Mesodermal cell (in vitro differentiated cells): ENCODE measurements at regions not wholly inside any gene's neighbourhood (a gene's known extent, or its start where the extent isn't known, plus 50 kb on each side); places are given as distances from the start of the nearest gene placed in this dataset.

Source experiments
- H3K27ac ChIP-seq: 2 replicates; pipeline ENCODE4 v1.7.0; 2013; ENCODE audit warnings: mild to moderate bottlenecking, low read depth, low read length, moderate library complexity; ENCODE audit not compliant: severe bottlenecking
- H3K36me3 ChIP-seq: 2 replicates; pipeline ENCODE4 v1.7.1; 2013; ENCODE audit warnings: mild to moderate bottlenecking, low read length, moderate library complexity; ENCODE audit not compliant: control insufficient read depth, insufficient read depth
- H3K4me1 ChIP-seq: one replicate; pipeline ENCODE4 v1.7.1; 2013; ENCODE audit warnings: mild to moderate bottlenecking, low read length; ENCODE audit not compliant: insufficient read depth, control insufficient read depth, poor library complexity, severe bottlenecking
- H3K4me3 ChIP-seq: 2 replicates; pipeline ENCODE4 v1.7.0; 2013; ENCODE audit warnings: low read length, control low read depth, mild to moderate bottlenecking; ENCODE audit not compliant: insufficient read depth, poor library complexity, severe bottlenecking; ENCODE audit errors: extremely low read depth
- H3K9me3 ChIP-seq: 2 replicates; pipeline ENCODE4 v1.7.1; 2013; ENCODE audit warnings: mild to moderate bottlenecking, low read length, moderate library complexity; ENCODE audit not compliant: control insufficient read depth
- WGBS, 2 experiments: methylation state at CpG; one replicate each; pipeline ENCODE4 v1.1.5; 2013; ENCODE audit warnings: missing lambda C conversion rate in 2 of 2; ENCODE audit not compliant: insufficient coverage in 2 of 2; 5-methylcytosine and 5-hydroxymethylcytosine counted together

- H3K36me3 ChIP-seq: no peaks in the 10 kb centered on the region
- 95 to 100% methylated on average over 4 to 5 of the region's 5 CpGs for WGBS, 2 experiments
- peaks cover 35% of the 10 kb centered on the region for H3K4me1 ChIP-seq
- H3K4me3 ChIP-seq: no peak overlapping the region
- H3K27ac ChIP-seq: peak overlapping the region; percentile 82
- H3K9me3 ChIP-seq: no peaks in the 10 kb centered on the region
Observed at GRCh38 chr1:115425442-115425841, 87.4 kb upstream of the NGF start.

- Histone ChIP-seq H3K36me3 (no peaks in the 10 kb centered on the region), H3K4me1 (peaks cover 20% of the 10 kb centered on the region), H3K4me3 (no peak overlapping the region), H3K9me3 (no peaks in the 10 kb centered on the region), H3K27ac (no peak overlapping the region)
- WGBS, 2 experiments: 79 to 87% methylated on average over 4 of the region's 5 CpGs
Observed at GRCh38 chr1:115423776-115424175, 85.7 kb upstream of the NGF start.

GRCh38 chr1:115419571-115419970 is 81.5 kb upstream of the NGF start:
- peaks cover 9% of the 10 kb centered on the region for H3K4me1 ChIP-seq
- H3K27ac ChIP-seq: no peak overlapping the region

DNA sequence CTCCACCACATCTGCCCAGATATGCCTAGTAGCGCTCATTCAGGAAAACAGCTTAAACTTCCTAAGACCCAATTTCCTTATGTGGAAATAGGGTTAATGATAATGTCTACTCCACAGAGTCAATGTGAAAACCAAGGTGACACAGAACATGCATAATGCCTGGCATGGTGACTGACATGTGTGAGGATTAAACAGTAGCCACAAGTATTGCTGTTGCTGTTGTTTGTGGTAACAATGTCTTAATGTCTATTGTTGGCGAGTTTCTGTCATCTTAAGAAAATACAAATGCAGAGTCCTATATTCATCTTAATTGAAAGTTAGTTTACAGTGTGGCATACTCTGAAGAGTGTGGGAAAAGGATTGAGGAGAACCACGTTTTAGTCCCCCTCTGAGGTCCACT is 75.6 kb upstream of the NGF start:
- 100% methylated on average over 1 of the region's 3 CpGs for WGBS, 2 experiments

More at GRCh38 chr1:115419571-115419970, 81.5 kb upstream of the NGF start:
- Histone ChIP-seq H3K9me3 (no peaks in the 10 kb centered on the region), H3K4me3 (no peak overlapping the region), H3K36me3 (no peaks in the 10 kb centered on the region)
- WGBS, 2 experiments: 100% methylated on average over 2 of the region's 3 CpGs; no CpG with 5 or more reads in 1 of the 2 experiments

GRCh38 chr1:115413208-115413607 is 75.2 kb upstream of the NGF start:
- no peaks in the 10 kb centered on the region for H3K4me1 ChIP-seq
- no peaks in the 10 kb centered on the region for H3K9me3 ChIP-seq
- no peaks in the 10 kb centered on the region for H3K36me3 ChIP-seq
- H3K4me3 ChIP-seq: no peak overlapping the region
- 80% methylated on average over 2 to 3 of the region's 3 CpGs for WGBS, 2 experiments
- H3K27ac ChIP-seq: no peak overlapping the region

More for the DNA sequence above, 75.6 kb upstream of the NGF start:
- no peak overlapping the region for H3K27ac ChIP-seq
- H3K9me3 ChIP-seq: no peaks in the 10 kb centered on the region
- H3K4me1 ChIP-seq: no peaks in the 10 kb centered on the region
- no peaks in the 10 kb centered on the region for H3K36me3 ChIP-seq
- H3K4me3 ChIP-seq: no peak overlapping the region

DNA sequence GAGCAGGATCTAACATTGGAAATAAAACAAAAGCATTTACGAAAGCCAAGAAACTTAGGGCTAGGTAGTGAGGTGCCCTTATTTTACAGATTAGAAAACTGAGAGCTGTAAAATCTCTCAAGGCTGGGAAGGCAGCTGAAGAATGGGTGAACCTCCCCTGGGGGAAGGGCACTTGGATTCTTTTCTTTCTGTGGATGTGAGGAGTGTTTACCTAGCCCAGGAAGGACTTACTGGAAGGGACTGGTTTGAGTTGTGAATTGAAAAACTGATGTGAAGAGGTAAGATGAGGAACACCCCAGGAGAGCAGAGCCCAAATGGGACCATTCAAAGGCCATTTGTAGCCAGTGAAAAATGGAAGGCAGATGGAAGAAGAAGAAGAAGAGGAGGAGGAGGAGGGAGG is 74.7 kb upstream of the NGF start:
- no peaks in the 10 kb centered on the region for H3K36me3 ChIP-seq
- no peak overlapping the region for H3K27ac ChIP-seq
- no peak overlapping the region for H3K4me3 ChIP-seq
- no peaks in the 10 kb centered on the region for H3K4me1 ChIP-seq
- H3K9me3 ChIP-seq: no peaks in the 10 kb centered on the region
- WGBS, 2 experiments: 80 to 100% methylated on average over 1 of the region's 1 CpG

DNA sequence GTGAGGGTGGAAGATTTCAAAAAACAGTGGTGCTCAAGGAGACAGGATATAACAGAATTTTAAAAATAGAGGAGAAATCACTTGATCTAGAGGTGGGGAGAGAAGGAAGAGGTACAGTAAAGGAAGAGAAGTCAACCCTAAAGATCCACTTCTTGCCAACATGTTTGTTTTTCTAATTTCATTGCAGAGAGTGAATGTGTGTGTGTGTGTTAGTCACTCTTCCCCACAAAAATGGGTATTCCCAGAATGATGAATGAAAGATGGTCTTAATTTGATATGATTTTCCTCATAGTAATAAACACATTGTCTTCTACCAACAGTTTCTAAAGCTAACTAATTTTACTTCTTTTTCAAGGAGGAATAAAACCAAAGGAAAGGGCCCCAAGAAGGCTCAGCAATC is 74.2 kb upstream of the NGF start:
- Histone ChIP-seq H3K9me3 (no peaks in the 10 kb centered on the region), H3K4me3 (no peak overlapping the region), H3K36me3 (no peaks in the 10 kb centered on the region), H3K27ac (no peak overlapping the region), H3K4me1 (no peaks in the 10 kb centered on the region)

DNA sequence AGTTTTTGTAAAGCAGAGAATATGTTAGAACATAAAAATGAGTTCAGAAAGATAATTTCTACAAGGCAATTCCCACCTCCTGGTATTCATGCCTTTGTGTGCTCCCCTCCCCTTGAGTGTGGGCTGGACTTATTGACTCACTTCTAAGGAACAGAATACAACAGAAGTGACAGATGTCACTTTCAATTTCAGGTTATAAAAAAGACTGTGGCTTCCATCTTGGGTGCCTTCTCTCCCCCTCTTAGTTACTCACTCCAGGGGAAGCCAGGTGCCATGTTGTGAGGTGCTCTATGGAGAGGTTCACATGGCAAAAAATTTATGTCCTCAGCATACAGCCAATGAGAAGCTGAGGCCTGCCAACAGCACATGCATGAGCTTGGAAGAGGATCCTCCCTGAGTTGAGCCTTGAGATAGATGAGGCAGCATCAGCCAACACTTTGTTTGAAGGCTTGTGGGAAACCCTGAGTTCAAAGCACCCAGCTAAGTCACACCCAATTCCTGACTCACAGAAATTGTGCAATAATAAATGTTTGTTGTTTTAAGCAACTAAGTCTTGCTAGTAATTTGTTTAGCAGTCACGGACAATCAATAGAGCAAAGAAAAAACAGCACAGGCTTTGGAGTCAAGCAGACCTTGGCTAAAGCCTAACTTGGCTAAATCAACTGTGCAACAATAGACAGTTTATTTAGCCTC is 73.5 kb upstream of the NGF start:
- 100% methylated on average over 1 of the region's 1 CpG; no CpG with 5 or more reads in 1 of the 2 experiments for whole genome bisulfite sequencing, 2 experiments
- H3K4me3 ChIP-seq: no peak overlapping the region
- no peaks in the 10 kb centered on the region for H3K4me1 ChIP-seq
- H3K36me3 ChIP-seq: no peaks in the 10 kb centered on the region
- peaks cover 1% of the 10 kb centered on the region for H3K9me3 ChIP-seq
- no peak overlapping the region for H3K27ac ChIP-seq

DNA sequence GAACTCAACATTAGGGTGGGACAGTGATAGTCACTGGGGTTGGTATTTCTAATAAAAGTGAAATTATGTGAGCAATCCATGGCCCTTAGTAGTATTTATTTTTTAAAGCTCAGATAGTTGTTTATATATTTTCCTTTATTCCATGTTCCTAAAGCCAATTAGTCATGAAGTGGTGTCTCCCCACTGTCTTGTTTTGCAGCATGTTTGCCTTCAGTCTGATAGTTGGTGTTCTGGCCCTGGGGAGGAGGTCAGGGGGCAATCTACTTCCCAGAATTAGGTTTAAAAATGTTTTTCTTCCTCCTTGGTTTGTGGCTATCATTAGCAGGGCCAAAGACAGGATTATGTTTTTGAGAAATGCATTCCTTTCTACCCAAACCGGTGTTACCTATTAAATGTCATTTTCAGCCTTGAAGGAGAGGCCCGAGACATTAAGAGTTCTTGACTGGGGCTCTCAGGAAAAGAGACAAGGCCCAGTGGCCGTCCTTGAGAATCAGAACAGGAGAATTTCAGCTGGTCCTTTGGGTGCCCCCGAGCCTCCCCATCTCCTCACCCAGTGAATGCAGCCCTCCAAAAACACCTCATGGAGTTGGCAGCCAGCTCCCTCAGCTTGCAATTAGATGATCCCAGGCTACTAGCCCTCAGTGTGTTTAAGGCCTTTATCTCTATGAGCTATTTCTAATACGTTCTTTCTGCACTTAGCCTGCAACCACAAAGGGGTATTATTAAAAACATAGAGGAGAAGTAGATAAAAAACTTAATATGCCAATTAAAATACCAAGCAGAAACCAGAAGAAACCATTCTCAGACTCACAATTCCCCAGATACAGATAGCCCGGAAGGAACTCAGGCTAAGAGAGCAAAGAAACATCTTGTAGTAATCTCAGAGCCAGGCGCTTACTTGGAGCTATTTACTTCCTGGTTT is 71.3 kb upstream of the NGF start:
- 86 to 92% methylated on average over 4 to 5 of the region's 7 CpGs for WGBS, 2 experiments
- H3K36me3 ChIP-seq: no peaks in the 10 kb centered on the region
- H3K4me3 ChIP-seq: no peak overlapping the region
- no peak overlapping the region for H3K27ac ChIP-seq
- H3K4me1 ChIP-seq: no peaks in the 10 kb centered on the region
- H3K9me3 ChIP-seq: peaks cover 5% of the 10 kb centered on the region

- H3K4me3 ChIP-seq: no peak overlapping the region
- no peak overlapping the region for H3K27ac ChIP-seq
- H3K9me3 ChIP-seq: peaks cover 5% of the 10 kb centered on the region
- H3K4me1 ChIP-seq: no peaks in the 10 kb centered on the region
- H3K36me3 ChIP-seq: no peaks in the 10 kb centered on the region
- WGBS, 2 experiments: no CpG with 5 or more reads among the region's 1 CpG
Observed at GRCh38 chr1:115408533-115408932, 70.5 kb upstream of the NGF start.

GRCh38 chr1:115404911-115405310 is 66.9 kb upstream of the NGF start:
- H3K9me3 ChIP-seq: peaks cover 5% of the 10 kb centered on the region
- no peak overlapping the region for H3K27ac ChIP-seq
- 88 to 96% methylated on average over 2 of the region's 2 CpGs for WGBS, 2 experiments

More at GRCh38 chr1:115404911-115405310, 66.9 kb upstream of the NGF start:
- Histone ChIP-seq H3K4me3 (no peak overlapping the region), H3K36me3 (no peaks in the 10 kb centered on the region), H3K4me1 (no peaks in the 10 kb centered on the region)
